OCI-LY1 (cell line): ENCODE measurements at regions not wholly inside any gene's neighbourhood (a gene's known extent, or its start where the extent isn't known, plus 50 kb on each side); places are given as distances from the start of the nearest gene placed in this dataset.

Source experiments
- EZH2 ChIP-seq: fragments of 200-600 bp; sonication (generic), shearing (Covaris generic); IDR thresholded peaks from 2 replicates; pipeline ENCODE4 v1.8.0; 2017; ENCODE audit warnings: borderline replicate concordance, mixed run types, mild to moderate bottlenecking, antibody characterized with exemption, low read length, moderate library complexity, mixed read lengths
- TF ChIP-seq, protein P1 (sequence below): fragments of 200-600 bp; sonication (generic), shearing (Covaris generic); IDR thresholded peaks from 2 replicates; pipeline ENCODE4 v1.5.1; 2017; ENCODE audit warnings: mild to moderate bottlenecking, antibody characterized with exemption, low read length, moderate library complexity, mixed read lengths

DNA sequence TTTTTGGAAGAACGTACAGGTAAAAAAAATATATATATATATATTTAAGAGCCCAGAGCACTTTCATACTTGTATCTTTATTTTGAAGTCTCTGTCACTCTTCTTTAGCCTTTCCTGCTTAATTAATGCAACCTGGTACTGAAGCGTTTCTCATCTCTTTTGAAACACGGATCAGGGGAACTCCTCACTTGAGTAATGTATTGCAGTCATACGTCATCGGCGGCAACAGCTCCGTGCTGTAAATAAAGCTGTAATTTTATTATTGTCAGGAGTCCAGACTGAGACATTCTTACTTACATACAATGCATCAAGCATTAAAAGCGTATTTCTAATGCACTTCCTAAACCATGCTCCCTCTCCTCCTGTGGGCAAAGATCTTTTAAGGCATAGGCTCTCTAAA lies 514.7 kb downstream of the SOX11 start:
- TF ChIP-seq, protein P1, sequence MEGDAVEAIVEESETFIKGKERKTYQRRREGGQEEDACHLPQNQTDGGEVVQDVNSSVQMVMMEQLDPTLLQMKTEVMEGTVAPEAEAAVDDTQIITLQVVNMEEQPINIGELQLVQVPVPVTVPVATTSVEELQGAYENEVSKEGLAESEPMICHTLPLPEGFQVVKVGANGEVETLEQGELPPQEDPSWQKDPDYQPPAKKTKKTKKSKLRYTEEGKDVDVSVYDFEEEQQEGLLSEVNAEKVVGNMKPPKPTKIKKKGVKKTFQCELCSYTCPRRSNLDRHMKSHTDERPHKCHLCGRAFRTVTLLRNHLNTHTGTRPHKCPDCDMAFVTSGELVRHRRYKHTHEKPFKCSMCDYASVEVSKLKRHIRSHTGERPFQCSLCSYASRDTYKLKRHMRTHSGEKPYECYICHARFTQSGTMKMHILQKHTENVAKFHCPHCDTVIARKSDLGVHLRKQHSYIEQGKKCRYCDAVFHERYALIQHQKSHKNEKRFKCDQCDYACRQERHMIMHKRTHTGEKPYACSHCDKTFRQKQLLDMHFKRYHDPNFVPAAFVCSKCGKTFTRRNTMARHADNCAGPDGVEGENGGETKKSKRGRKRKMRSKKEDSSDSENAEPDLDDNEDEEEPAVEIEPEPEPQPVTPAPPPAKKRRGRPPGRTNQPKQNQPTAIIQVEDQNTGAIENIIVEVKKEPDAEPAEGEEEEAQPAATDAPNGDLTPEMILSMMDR: no peak
- TF ChIP-seq EZH2: no peak
